ENCODE measurements at regions not wholly inside any gene's neighbourhood (a gene's known extent, or its start where the extent isn't known, plus 50 kb on each side); places are given as distances from the start of the nearest gene placed in this dataset.

- H3K9me3 ChIP-seq: peaks cover 0 to 11% (median 0%) of the 10 kb centered on the region in 3 donors
- ATAC-seq: no peak
- no peak overlapping the region for H3K27ac ChIP-seq
- H3K36me3 ChIP-seq: no peaks in the 10 kb centered on the region
- H3K4me3 ChIP-seq: no peak overlapping the region
- TF ChIP-seq POLR2AphosphoS5 (IDR thresholded peaks at IDR 0.05) (no peak), CTCF (IDR thresholded peaks at IDR 0.05) (no peak), EP300 (IDR thresholded peaks at IDR 0.05) (no peak), POLR2A (IDR thresholded peaks at IDR 0.05) (no peak)
- WGBS, 2 donors (ENCODE audit: low coverage in 1 of 2): 10 to 46% methylated on average over 2 of the region's 2 CpGs
- H3K27me3 ChIP-seq: no peaks in the 10 kb centered on the region
- H3K4me1 ChIP-seq: no peaks in the 10 kb centered on the region
Measured at GRCh38 chr3:163327086-163327485, 1751.2 kb downstream of the SI start.

- no peak overlapping the region for H3K27ac ChIP-seq
- no peaks in the 10 kb centered on the region for H3K27me3 ChIP-seq
- H3K4me1 ChIP-seq: no peaks in the 10 kb centered on the region
- no peaks in the 10 kb centered on the region for H3K36me3 ChIP-seq
- TF ChIP-seq CTCF (IDR thresholded peaks at IDR 0.05) (no peak), POLR2A (IDR thresholded peaks at IDR 0.05) (no peak), POLR2AphosphoS5 (IDR thresholded peaks at IDR 0.05) (no peak), EP300 (IDR thresholded peaks at IDR 0.05) (no peak)
- no peaks in the 10 kb centered on the region for H3K9me3 ChIP-seq
- no peak overlapping the region for H3K4me3 ChIP-seq
- no peak for ATAC-seq
Measured at GRCh38 chr3:163315786-163316185, 1762.5 kb downstream of the SI start.

GRCh38 chr3:163306405-163306804 is 1771.9 kb downstream of the SI start:
- TF ChIP-seq POLR2A (IDR thresholded peaks at IDR 0.05): no peak
- no peak for TF ChIP-seq EP300 (IDR thresholded peaks at IDR 0.05)
- TF ChIP-seq CTCF (IDR thresholded peaks at IDR 0.05): no peak
- no peak for TF ChIP-seq POLR2AphosphoS5 (IDR thresholded peaks at IDR 0.05)
- peaks cover 0 to 40% (median 0%) of the 10 kb centered on the region in 3 donors for H3K9me3 ChIP-seq
- no peak for ATAC-seq
- H3K4me3 ChIP-seq: no peak overlapping the region
- WGBS, 2 donors (ENCODE audit: low coverage in 1 of 2): 92 to 100% methylated on average over 2 of the region's 2 CpGs
- H3K4me1 ChIP-seq: no peaks in the 10 kb centered on the region
- no peaks in the 10 kb centered on the region for H3K36me3 ChIP-seq
- no peak overlapping the region for H3K27ac ChIP-seq
- no peaks in the 10 kb centered on the region for H3K27me3 ChIP-seq

- no peak for ATAC-seq
- no peaks in the 10 kb centered on the region for H3K36me3 ChIP-seq
- H3K4me3 ChIP-seq: no peak overlapping the region
- WGBS, 2 donors (ENCODE audit: low coverage in 1 of 2): 90 to 100% methylated on average over 1 to 2 of the region's 2 CpGs
- TF ChIP-seq POLR2A (IDR thresholded peaks at IDR 0.05) (no peak), EP300 (IDR thresholded peaks at IDR 0.05) (no peak), POLR2AphosphoS5 (IDR thresholded peaks at IDR 0.05) (no peak), CTCF (IDR thresholded peaks at IDR 0.05) (no peak)
- no peaks in the 10 kb centered on the region for H3K4me1 ChIP-seq
- H3K27me3 ChIP-seq: no peaks in the 10 kb centered on the region
- no peak overlapping the region for H3K27ac ChIP-seq
- H3K9me3 ChIP-seq: no peaks in the 10 kb centered on the region
Measured at GRCh38 chr3:163273694-163274093, 1777.1 kb downstream of the OTOL1 start.

GRCh38 chr3:163266731-163267130 is 1770.1 kb downstream of the OTOL1 start:
- Histone ChIP-seq H3K4me3 (no peak overlapping the region), H3K36me3 (no peaks in the 10 kb centered on the region), H3K27me3 (no peaks in the 10 kb centered on the region), H3K9me3 (no peaks in the 10 kb centered on the region), H3K27ac (no peak overlapping the region), H3K4me1 (no peaks in the 10 kb centered on the region)
- no peak for TF ChIP-seq POLR2AphosphoS5 (IDR thresholded peaks at IDR 0.05)
- no peak for TF ChIP-seq EP300 (IDR thresholded peaks at IDR 0.05)
- no peak for TF ChIP-seq CTCF (IDR thresholded peaks at IDR 0.05)
- TF ChIP-seq POLR2A (IDR thresholded peaks at IDR 0.05): no peak
- ATAC-seq: no peak

Measured in gastroesophageal sphincter (tissue), 4 donors.